ENCODE measurements at regions not wholly inside any gene's neighbourhood (a gene's known extent, or its start where the extent isn't known, plus 50 kb on each side); places are given as distances from the start of the nearest gene placed in this dataset.
"Not testable (repeated sequence)": the region's sequence is repeated elsewhere in the genome, so short reads cannot be mapped to it uniquely, and the experiment has no call there.

GRCh38 chr6:51474022-51474975, 613.1 kb downstream of the PKHD1 start:
- Mint-ChIP-seq H3K27ac (no peak overlapping the region), H3K4me3 (no peak overlapping the region), H3K27me3 (no peaks in the 10 kb centered on the region), H3K4me1 (no peaks in the 10 kb centered on the region), H3K36me3 (ENCODE audit: low read depth) (no peaks in the 10 kb centered on the region), H3K9me3 (no peaks in the 10 kb centered on the region)
- ChIA-PET CTCF (interaction anchor here (0.6 kb wide), 1 partner anchor 40 kb away, joined by 3 read pairs; no protein-coding TSS in a partner anchor), POLR2A (no interaction called here)
- DNase-seq, result no peak

GRCh38 chr6:51477711-51478311, 609.6 kb downstream of the PKHD1 start:
- Mint-ChIP-seq H3K9me3 (no peaks in the 10 kb centered on the region), H3K36me3 (ENCODE audit: low read depth) (no peaks in the 10 kb centered on the region), H3K4me3 (no peak overlapping the region), H3K4me1 (no peaks in the 10 kb centered on the region), H3K27me3 (no peaks in the 10 kb centered on the region), H3K27ac (no peak overlapping the region)
- CTCF ChIA-PET, result no interaction called here
- no peak for DNase-seq
- POLR2A ChIA-PET, result no interaction called here

GRCh38 chr6:51479296-51479695, 608.1 kb downstream of the PKHD1 start:
- ChIA-PET POLR2A (no interaction called here), CTCF (no interaction called here)
- DNase-seq, result no peak
- Mint-ChIP-seq H3K36me3 (ENCODE audit: low read depth) (no peaks in the 10 kb centered on the region), H3K27me3 (no peaks in the 10 kb centered on the region), H3K4me1 (no peaks in the 10 kb centered on the region), H3K4me3 (no peak overlapping the region), H3K9me3 (peaks cover 3% of the 10 kb centered on the region), H3K27ac (no peak overlapping the region)

- ChIA-PET POLR2A (no interaction called here), CTCF (no interaction called here)
- Mint-ChIP-seq H3K4me1 (no peaks in the 10 kb centered on the region), H3K9me3 (peaks cover 3% of the 10 kb centered on the region), H3K4me3 (no peak overlapping the region), H3K27me3 (no peaks in the 10 kb centered on the region), H3K27ac (no peak overlapping the region), H3K36me3 (ENCODE audit: low read depth) (no peaks in the 10 kb centered on the region)
- no peak for DNase-seq
These were observed 607.4 kb downstream of the PKHD1 start for GRCh38 chr6:51480040-51480439.

GRCh38 chr6:51485869-51486268, 601.5 kb downstream of the PKHD1 start:
- H3K4me3 Mint-ChIP-seq; DNase-seq; CTCF ChIA-PET; H3K9me3 Mint-ChIP-seq; H3K27ac Mint-ChIP-seq; POLR2A ChIA-PET; H3K4me1 Mint-ChIP-seq; H3K27me3 Mint-ChIP-seq; H3K36me3 Mint-ChIP-seq (ENCODE audit: low read depth): not testable (repeated sequence)

- Mint-ChIP-seq H3K27ac (no peak overlapping the region), H3K4me3 (no peak overlapping the region), H3K4me1 (no peaks in the 10 kb centered on the region), H3K9me3 (peaks cover 3% of the 10 kb centered on the region), H3K27me3 (no peaks in the 10 kb centered on the region), H3K36me3 (ENCODE audit: low read depth) (no peaks in the 10 kb centered on the region)
- ChIA-PET CTCF (no interaction called here), POLR2A (no interaction called here)
- no peak for DNase-seq
These were observed 599.5 kb downstream of the PKHD1 start for GRCh38 chr6:51487937-51488336.

GRCh38 chr6:51489133-51489532, 598.3 kb downstream of the PKHD1 start:
- H3K36me3 Mint-ChIP-seq (ENCODE audit: low read depth), result no peaks in the 10 kb centered on the region
- no peaks in the 10 kb centered on the region for H3K9me3 Mint-ChIP-seq
- no peaks in the 10 kb centered on the region for H3K27me3 Mint-ChIP-seq
- H3K27ac Mint-ChIP-seq, result no peak overlapping the region
- DNase-seq, result no peak
- POLR2A ChIA-PET, result no interaction called here
- no peaks in the 10 kb centered on the region for H3K4me1 Mint-ChIP-seq
- H3K4me3 Mint-ChIP-seq, result no peak overlapping the region
- CTCF ChIA-PET, result interaction anchor here (1.1 kb wide), 1 partner anchor 66 kb away, joined by 3 read pairs; no protein-coding TSS in a partner anchor

- H3K4me3 Mint-ChIP-seq, result no peak overlapping the region
- H3K9me3 Mint-ChIP-seq, result no peaks in the 10 kb centered on the region
- no peak for DNase-seq
- H3K4me1 Mint-ChIP-seq, result no peaks in the 10 kb centered on the region
- H3K27me3 Mint-ChIP-seq, result no peaks in the 10 kb centered on the region
- no peak overlapping the region for H3K27ac Mint-ChIP-seq
- ChIA-PET CTCF (no interaction called here), POLR2A (no interaction called here)
- no peaks in the 10 kb centered on the region for H3K36me3 Mint-ChIP-seq (ENCODE audit: low read depth)
These were observed 597.3 kb downstream of the PKHD1 start for GRCh38 chr6:51490101-51490500.

- H3K9me3 Mint-ChIP-seq, result no peaks in the 10 kb centered on the region
- no peak overlapping the region for H3K4me3 Mint-ChIP-seq
- no peaks in the 10 kb centered on the region for H3K4me1 Mint-ChIP-seq
- DNase-seq, result no peak
- CTCF ChIA-PET, result no interaction called here
- POLR2A ChIA-PET, result no interaction called here
- H3K27me3 Mint-ChIP-seq, result no peaks in the 10 kb centered on the region
- H3K36me3 Mint-ChIP-seq (ENCODE audit: low read depth), result no peaks in the 10 kb centered on the region
- no peak overlapping the region for H3K27ac Mint-ChIP-seq
These were observed 593.1 kb downstream of the PKHD1 start for GRCh38 chr6:51494342-51494741.

GRCh38 chr6:51495096-51495495, 592.3 kb downstream of the PKHD1 start:
- Mint-ChIP-seq H3K27me3 (no peaks in the 10 kb centered on the region), H3K9me3 (no peaks in the 10 kb centered on the region), H3K27ac (no peak overlapping the region), H3K4me3 (no peak overlapping the region), H3K36me3 (ENCODE audit: low read depth) (no peaks in the 10 kb centered on the region), H3K4me1 (no peaks in the 10 kb centered on the region)
- ChIA-PET POLR2A (no interaction called here), CTCF (no interaction called here)
- DNase-seq, result no peak

GRCh38 chr6:51495610-51496396, 591.6 kb downstream of the PKHD1 start:
- no peak for DNase-seq
- POLR2A ChIA-PET, result no interaction called here
- no peaks in the 10 kb centered on the region for H3K27me3 Mint-ChIP-seq
- CTCF ChIA-PET, result interaction anchor here (0.7 kb wide), 1 partner anchor 120 kb away, joined by 4 read pairs; no protein-coding TSS in a partner anchor
- no peaks in the 10 kb centered on the region for H3K9me3 Mint-ChIP-seq
- H3K4me1 Mint-ChIP-seq, result no peaks in the 10 kb centered on the region
- H3K4me3 Mint-ChIP-seq, result no peak overlapping the region
- no peaks in the 10 kb centered on the region for H3K36me3 Mint-ChIP-seq (ENCODE audit: low read depth)
- no peak overlapping the region for H3K27ac Mint-ChIP-seq

- CTCF ChIA-PET, result interaction anchor here (1.6 kb wide), 1 partner anchor 10 kb away, joined by 3 read pairs; no protein-coding TSS in a partner anchor
- Mint-ChIP-seq H3K27ac (no peak overlapping the region), H3K36me3 (ENCODE audit: low read depth) (no peaks in the 10 kb centered on the region), H3K4me3 (no peak overlapping the region), H3K4me1 (no peaks in the 10 kb centered on the region), H3K27me3 (no peaks in the 10 kb centered on the region), H3K9me3 (no peaks in the 10 kb centered on the region)
- no peak for DNase-seq
- POLR2A ChIA-PET, result no interaction called here
These were observed 584.4 kb downstream of the PKHD1 start for GRCh38 chr6:51502996-51503395.

- ChIA-PET CTCF (no interaction called here), POLR2A (no interaction called here)
These were observed 582.0 kb downstream of the PKHD1 start for GRCh38 chr6:51505434-51505833.

More at GRCh38 chr6:51505434-51505833, 582.0 kb downstream of the PKHD1 start:
- Mint-ChIP-seq H3K4me1 (no peaks in the 10 kb centered on the region), H3K27ac (no peak overlapping the region), H3K27me3 (no peaks in the 10 kb centered on the region), H3K36me3 (ENCODE audit: low read depth) (no peaks in the 10 kb centered on the region), H3K4me3 (no peak overlapping the region), H3K9me3 (no peaks in the 10 kb centered on the region)
- DNase-seq, result no peak

All from activated CD4-positive, alpha-beta T cell treated with anti-CD3 and anti-CD28 coated beads, Interleukin-2, amount 10 ng/mL, durations not matched to agents 7 days and 5 days (primary cell).